ENCODE measurements at regions not wholly inside any gene's neighbourhood (a gene's known extent, or its start where the extent isn't known, plus 50 kb on each side); places are given as distances from the start of the nearest gene placed in this dataset.

GRCh38 chr3:59136081-59136480, 86.3 kb upstream of the CFAP20DC start (continued):
- no peak for TF ChIP-seq ZNF462 (CRISPR knock-in tag; IDR thresholded peaks at IDR 0.05)
- TF ChIP-seq, protein P1, sequence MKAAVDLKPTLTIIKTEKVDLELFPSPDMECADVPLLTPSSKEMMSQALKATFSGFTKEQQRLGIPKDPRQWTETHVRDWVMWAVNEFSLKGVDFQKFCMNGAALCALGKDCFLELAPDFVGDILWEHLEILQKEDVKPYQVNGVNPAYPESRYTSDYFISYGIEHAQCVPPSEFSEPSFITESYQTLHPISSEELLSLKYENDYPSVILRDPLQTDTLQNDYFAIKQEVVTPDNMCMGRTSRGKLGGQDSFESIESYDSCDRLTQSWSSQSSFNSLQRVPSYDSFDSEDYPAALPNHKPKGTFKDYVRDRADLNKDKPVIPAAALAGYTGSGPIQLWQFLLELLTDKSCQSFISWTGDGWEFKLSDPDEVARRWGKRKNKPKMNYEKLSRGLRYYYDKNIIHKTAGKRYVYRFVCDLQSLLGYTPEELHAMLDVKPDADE (IDR thresholded peaks at IDR 0.05), result no peak

GRCh38 chr3:59135096-59135495, 85.3 kb upstream of the CFAP20DC start:
- Histone ChIP-seq H2AFZ (no peak overlapping the region), H3K4me2 (no peak overlapping the region), H3K4me1 (ENCODE audit: insufficient read depth) (peaks cover 9% of the 10 kb centered on the region), H3K36me3 (ENCODE audit: insufficient read depth) (no peaks in the 10 kb centered on the region), H3K4me3 (no peak overlapping the region), H3K79me2 (replicated peaks; ENCODE audit: insufficient read depth) (no peaks in the 10 kb centered on the region), H4K20me1 (replicated peaks; ENCODE audit: insufficient read depth) (no peaks in the 10 kb centered on the region), H3K27me3 (ENCODE audit: insufficient read depth) (no peaks in the 10 kb centered on the region), H3K9me2 (ENCODE audit: insufficient read depth) (no peaks in the 10 kb centered on the region), H3F3A (replicated peaks; ENCODE audit: low read depth) (no peaks in the 10 kb centered on the region), H3K27ac (ENCODE audit: low read depth) (no peak overlapping the region)
- Mint-ChIP-seq H3K4me3 (no peak overlapping the region), H3K27ac (0 out of 2 replicates have a peak overlapping the region, but pooled peaks have one; percentile 24), H3K36me3 (ENCODE audit: low read depth) (no peaks in the 10 kb centered on the region), H3K4me1 (peaks cover 6% of the 10 kb centered on the region; the same call in 2 of the 3 replicates), H3K9me3 (no peaks in the 10 kb centered on the region), H3K27me3 (ENCODE audit: insufficient read depth, low read depth, poor library complexity) (no peaks in the 10 kb centered on the region)
- ATAC-seq (no peak), DNase-seq (ENCODE audit: low spot score) (no peak)
- TF ChIP-seq EZH2phosphoT487 (IDR thresholded peaks at IDR 0.05; ENCODE audit: unreplicated experiment) (no peak), ZNF331 (CRISPR knock-in tag; IDR thresholded peaks at IDR 0.05; ENCODE audit: low read depth) (no peak), ZNF462 (CRISPR knock-in tag; IDR thresholded peaks at IDR 0.05) (no peak), POLR2AphosphoS5 (IDR thresholded peaks at IDR 0.05; ENCODE audit: low read depth) (no peak), STAT1 (IDR thresholded peaks at IDR 0.05; ENCODE audit: unreplicated experiment) (no peak)
